ENCODE measurements at regions not wholly inside any gene's neighbourhood (a gene's known extent, or its start where the extent isn't known, plus 50 kb on each side); places are given as distances from the start of the nearest gene placed in this dataset.

DNA sequence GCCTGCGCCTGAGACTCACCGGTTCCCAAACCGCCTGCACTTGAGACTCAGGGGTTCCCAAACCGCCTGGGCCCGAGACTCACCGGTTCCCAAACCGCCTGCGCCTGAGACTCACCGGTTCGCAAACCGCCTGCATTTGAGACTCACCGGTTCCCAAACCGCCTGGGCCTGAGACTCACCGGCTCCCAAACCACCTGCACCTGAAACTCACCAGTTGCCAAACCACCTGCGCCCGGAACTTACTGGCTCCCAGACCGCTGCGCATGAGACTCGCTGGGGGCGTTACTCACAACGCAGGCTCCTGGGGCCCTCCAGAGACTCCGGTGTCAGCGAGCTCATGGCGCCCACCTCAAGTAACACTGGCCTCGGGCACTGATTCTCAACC, 90.2 kb downstream of the DACT2 start:
- Histone ChIP-seq H3K4me1 (ENCODE audit: control insufficient read depth in 1 of 2, extremely low read depth in 1 of 2, insufficient read depth in 2 of 2, low read length in 2 of 2) (no peaks in the 10 kb centered on the region), H3K9me3 (no peaks in the 10 kb centered on the region), H3K27ac (ENCODE audit: low read length) (no peak overlapping the region), H3K4me3 (ENCODE audit: control insufficient read depth in 1 of 2, extremely low read depth in 1 of 2, low read length in 1 of 2) (no peak overlapping the region), H3K27me3 (replicated peaks in 1 of 2; ENCODE audit: control insufficient read depth in 2 of 2, extremely low read depth in 1 of 2, insufficient read depth in 2 of 2, low read length in 1 of 2) (peaks cover 2 to 23% of the 10 kb centered on the region in 2 experiments), H3K36me3 (ENCODE audit: control insufficient read depth in 2 of 2, extremely low read depth in 1 of 2, insufficient read depth in 1 of 2, low read length in 1 of 2) (no peaks in the 10 kb centered on the region)
- Mint-ChIP-seq H3K36me3 (no peaks in the 10 kb centered on the region), H3K27ac (no peak overlapping the region), H3K4me3 (no peak overlapping the region), H3K9me3 (no peaks in the 10 kb centered on the region), H3K4me1 (no peaks in the 10 kb centered on the region), H3K27me3 (peaks cover 13% of the 10 kb centered on the region in 2 donors)
- ATAC-seq (replicated peaks in 1 of 4), result no peak
- POLR2A ChIA-PET, result no interaction called here
- CTCF ChIA-PET, result no interaction called here
- whole genome bisulfite sequencing (ENCODE audit: insufficient coverage), result 89% methylated on average over 25 of the region's 25 CpGs
- DNase-seq, result no peak

DNA sequence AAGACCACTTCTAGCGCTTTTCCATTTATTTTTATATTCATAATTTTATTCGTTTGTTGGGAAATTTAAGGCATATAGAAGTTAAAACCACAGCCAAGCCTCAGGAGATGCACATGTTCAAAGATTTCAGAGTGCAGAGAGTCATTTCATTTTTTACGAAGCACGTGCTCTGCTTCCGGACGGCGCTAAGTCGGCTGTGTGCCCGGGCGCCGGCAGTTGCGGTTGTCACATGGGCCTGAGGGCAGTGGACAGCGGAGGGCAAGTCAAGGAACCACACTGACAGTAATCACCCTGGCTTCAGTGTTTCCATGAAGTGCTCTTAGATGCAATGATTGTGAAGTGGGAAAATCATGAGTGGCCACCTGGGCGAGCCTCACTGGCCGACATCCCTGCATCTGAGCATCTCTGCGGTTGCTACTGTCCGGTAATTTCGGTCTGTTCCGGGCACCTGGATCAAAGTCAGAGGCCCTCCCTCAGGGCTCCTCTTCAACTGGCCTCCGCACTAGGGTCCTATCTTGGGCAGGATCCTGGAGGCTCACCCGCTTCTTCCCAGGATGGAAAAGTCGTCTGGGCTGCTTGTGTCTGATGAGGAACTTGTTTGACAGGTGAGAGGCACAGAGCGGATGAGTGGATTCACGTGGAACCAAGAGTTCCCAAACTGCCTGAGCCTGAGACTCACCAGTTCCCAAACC, 90.8 kb downstream of the DACT2 start:
- ChIA-PET CTCF (no interaction called here), POLR2A (no interaction called here)
- peaks cover 2 to 27% of the 10 kb centered on the region in 2 experiments for H3K27me3 ChIP-seq (replicated peaks in 1 of 2; ENCODE audit: control insufficient read depth in 2 of 2, extremely low read depth in 1 of 2, insufficient read depth in 2 of 2, low read length in 1 of 2)
- Mint-ChIP-seq H3K4me3 (no peak overlapping the region), H3K9me3 (no peaks in the 10 kb centered on the region), H3K27ac (no peak overlapping the region), H3K27me3 (peaks cover 13% of the 10 kb centered on the region in 2 donors), H3K36me3 (no peaks in the 10 kb centered on the region), H3K4me1 (no peaks in the 10 kb centered on the region)
- no peak overlapping the region for H3K4me3 ChIP-seq (ENCODE audit: control insufficient read depth in 1 of 2, extremely low read depth in 1 of 2, low read length in 1 of 2)
- WGBS (ENCODE audit: insufficient coverage), result 94% methylated on average over 22 of the region's 24 CpGs
- no peaks in the 10 kb centered on the region for H3K4me1 ChIP-seq (ENCODE audit: control insufficient read depth in 1 of 2, extremely low read depth in 1 of 2, insufficient read depth in 2 of 2, low read length in 2 of 2)
- H3K9me3 ChIP-seq, result no peaks in the 10 kb centered on the region
- no peaks in the 10 kb centered on the region for H3K36me3 ChIP-seq (ENCODE audit: control insufficient read depth in 2 of 2, extremely low read depth in 1 of 2, insufficient read depth in 1 of 2, low read length in 1 of 2)
- no peak for ATAC-seq (replicated peaks in 1 of 4)
- DNase-seq, result no peak
- H3K27ac ChIP-seq (ENCODE audit: low read length), result no peak overlapping the region

DNA sequence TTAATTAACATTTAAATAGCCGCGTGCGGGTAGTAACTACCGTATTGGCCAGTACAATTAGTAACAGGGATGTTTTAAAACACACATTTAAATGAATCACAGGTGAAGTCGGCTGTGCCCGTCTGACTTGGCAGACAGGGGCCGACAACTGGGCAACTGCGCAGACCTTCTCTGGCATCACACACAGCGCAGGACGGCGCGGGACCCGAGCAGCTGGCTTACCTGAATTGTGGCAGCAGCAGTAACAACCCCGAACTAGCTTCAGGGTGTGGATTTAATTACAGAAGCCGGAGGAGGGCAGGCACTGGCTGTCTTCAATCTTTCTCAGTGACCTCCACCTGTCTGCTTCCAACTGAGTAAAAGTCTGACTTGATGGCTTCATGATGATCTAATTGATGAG, 91.7 kb downstream of the DACT2 start:
- Mint-ChIP-seq H3K4me3 (no peak overlapping the region), H3K27me3 (peaks cover 13% of the 10 kb centered on the region in 2 donors), H3K9me3 (no peaks in the 10 kb centered on the region), H3K4me1 (no peaks in the 10 kb centered on the region), H3K36me3 (no peaks in the 10 kb centered on the region), H3K27ac (no peak overlapping the region)
- Histone ChIP-seq H3K9me3 (no peaks in the 10 kb centered on the region), H3K4me3 (ENCODE audit: control insufficient read depth in 1 of 2, extremely low read depth in 1 of 2, low read length in 1 of 2) (no peak overlapping the region), H3K4me1 (ENCODE audit: control insufficient read depth in 1 of 2, extremely low read depth in 1 of 2, insufficient read depth in 2 of 2, low read length in 2 of 2) (no peaks in the 10 kb centered on the region), H3K27me3 (replicated peaks in 1 of 2; ENCODE audit: control insufficient read depth in 2 of 2, extremely low read depth in 1 of 2, insufficient read depth in 2 of 2, low read length in 1 of 2) (peaks cover 2 to 28% of the 10 kb centered on the region in 2 experiments), H3K27ac (ENCODE audit: low read length) (no peak overlapping the region), H3K36me3 (ENCODE audit: control insufficient read depth in 2 of 2, extremely low read depth in 1 of 2, insufficient read depth in 1 of 2, low read length in 1 of 2) (no peaks in the 10 kb centered on the region)
- ATAC-seq (replicated peaks in 1 of 4) (no peak), DNase-seq (no peak)
- ChIA-PET CTCF (no interaction called here), POLR2A (no interaction called here)
- WGBS (ENCODE audit: insufficient coverage), result 86% methylated on average over 14 of the region's 15 CpGs

DNA sequence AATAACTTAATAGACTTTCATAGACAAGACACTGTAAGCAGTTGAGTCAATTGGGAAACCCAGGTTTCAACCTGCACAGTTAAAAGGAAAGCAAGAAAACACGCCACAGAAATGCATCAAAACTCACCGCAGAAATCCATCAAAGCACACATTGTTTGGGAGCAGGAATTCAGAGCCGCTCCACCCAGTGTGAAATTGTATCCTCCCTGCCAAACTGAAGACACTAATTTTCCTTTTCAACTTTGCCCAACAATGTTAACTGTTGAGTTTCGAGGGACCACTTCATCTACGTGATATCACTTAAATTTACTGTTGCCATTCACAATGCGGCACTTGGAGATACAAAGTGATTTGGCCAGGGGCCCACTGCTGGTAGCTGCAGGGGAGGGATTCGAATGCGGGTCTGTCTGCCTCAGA, 92.7 kb downstream of the DACT2 start:
- Histone ChIP-seq H3K9me3 (no peaks in the 10 kb centered on the region), H3K4me1 (ENCODE audit: control insufficient read depth in 1 of 2, extremely low read depth in 1 of 2, insufficient read depth in 2 of 2, low read length in 2 of 2) (no peaks in the 10 kb centered on the region), H3K36me3 (ENCODE audit: control insufficient read depth in 2 of 2, extremely low read depth in 1 of 2, insufficient read depth in 1 of 2, low read length in 1 of 2) (no peaks in the 10 kb centered on the region), H3K27ac (ENCODE audit: low read length) (no peak overlapping the region), H3K27me3 (replicated peaks in 1 of 2; ENCODE audit: control insufficient read depth in 2 of 2, extremely low read depth in 1 of 2, insufficient read depth in 2 of 2, low read length in 1 of 2) (peaks cover 2 to 28% of the 10 kb centered on the region in 2 experiments), H3K4me3 (ENCODE audit: control insufficient read depth in 1 of 2, extremely low read depth in 1 of 2, low read length in 1 of 2) (no peak overlapping the region)
- ChIA-PET POLR2A (no interaction called here), CTCF (no interaction called here)
- H3K4me3 Mint-ChIP-seq, result no peak overlapping the region
- H3K4me1 Mint-ChIP-seq, result no peaks in the 10 kb centered on the region
- H3K27ac Mint-ChIP-seq, result no peak overlapping the region
- no peaks in the 10 kb centered on the region for H3K9me3 Mint-ChIP-seq
- DNase-seq (no peak), ATAC-seq (replicated peaks in 1 of 4) (no peak)
- WGBS (ENCODE audit: insufficient coverage), result 65% methylated on average over 5 of the region's 8 CpGs
- no peaks in the 10 kb centered on the region for H3K36me3 Mint-ChIP-seq
- peaks cover 13% of the 10 kb centered on the region in 2 donors for H3K27me3 Mint-ChIP-seq

DNA sequence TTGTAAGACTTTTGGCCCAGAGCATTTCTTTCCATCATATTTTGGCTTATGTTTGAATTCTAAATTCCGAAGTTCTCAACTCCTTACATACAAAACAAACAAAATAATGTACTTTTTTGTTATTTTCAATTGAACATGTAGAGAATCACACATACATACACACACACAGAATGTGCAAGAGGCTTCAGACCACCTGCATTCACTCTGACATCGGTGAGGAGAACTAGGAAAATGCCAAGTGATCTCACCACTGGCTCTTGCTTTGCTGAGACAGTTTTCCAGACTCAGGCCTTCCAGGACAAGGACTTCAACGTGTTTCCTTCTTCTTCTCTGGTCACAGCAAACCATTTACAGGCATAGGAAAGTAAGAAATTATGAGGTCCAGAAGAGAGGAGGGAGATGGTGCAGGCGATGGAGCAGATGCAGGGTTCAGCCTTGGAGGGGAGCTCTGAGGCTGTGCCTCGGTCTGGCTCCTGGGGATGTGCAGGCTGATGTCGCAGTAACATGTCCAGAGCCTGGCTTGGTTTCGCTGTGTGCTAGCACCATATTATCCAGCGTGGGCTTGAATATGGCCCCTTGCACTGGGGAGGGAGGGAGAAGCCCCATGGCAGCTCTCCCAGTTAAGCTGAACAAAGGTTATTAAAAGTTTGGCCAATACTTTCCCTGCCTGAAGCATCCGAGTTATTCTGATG, 93.4 kb downstream of the DACT2 start:
- Mint-ChIP-seq H3K4me3 (no peak overlapping the region), H3K9me3 (no peaks in the 10 kb centered on the region), H3K27ac (no peak overlapping the region), H3K27me3 (peaks cover 12 to 13% of the 10 kb centered on the region in 2 donors), H3K4me1 (no peaks in the 10 kb centered on the region), H3K36me3 (no peaks in the 10 kb centered on the region)
- no peaks in the 10 kb centered on the region for H3K9me3 ChIP-seq
- DNase-seq (no peak), ATAC-seq (replicated peaks in 1 of 4) (no peak)
- CTCF ChIA-PET, result no interaction called here
- no peak overlapping the region for H3K27ac ChIP-seq (ENCODE audit: low read length)
- H3K4me3 ChIP-seq (ENCODE audit: control insufficient read depth in 1 of 2, extremely low read depth in 1 of 2, low read length in 1 of 2), result no peak overlapping the region
- H3K4me1 ChIP-seq (ENCODE audit: control insufficient read depth in 1 of 2, extremely low read depth in 1 of 2, insufficient read depth in 2 of 2, low read length in 2 of 2), result no peaks in the 10 kb centered on the region
- WGBS (ENCODE audit: insufficient coverage), result 81% methylated on average over 7 of the region's 9 CpGs
- POLR2A ChIA-PET, result interaction anchor here in 1 of 2 donors (0.9 kb wide), 1 partner anchor 14 kb away, joined by 4 read pairs; no protein-coding TSS in a partner anchor
- peaks cover 2 to 28% of the 10 kb centered on the region in 2 experiments for H3K27me3 ChIP-seq (replicated peaks in 1 of 2; ENCODE audit: control insufficient read depth in 2 of 2, extremely low read depth in 1 of 2, insufficient read depth in 2 of 2, low read length in 1 of 2)
- H3K36me3 ChIP-seq (ENCODE audit: control insufficient read depth in 2 of 2, extremely low read depth in 1 of 2, insufficient read depth in 1 of 2, low read length in 1 of 2), result no peaks in the 10 kb centered on the region

DNA sequence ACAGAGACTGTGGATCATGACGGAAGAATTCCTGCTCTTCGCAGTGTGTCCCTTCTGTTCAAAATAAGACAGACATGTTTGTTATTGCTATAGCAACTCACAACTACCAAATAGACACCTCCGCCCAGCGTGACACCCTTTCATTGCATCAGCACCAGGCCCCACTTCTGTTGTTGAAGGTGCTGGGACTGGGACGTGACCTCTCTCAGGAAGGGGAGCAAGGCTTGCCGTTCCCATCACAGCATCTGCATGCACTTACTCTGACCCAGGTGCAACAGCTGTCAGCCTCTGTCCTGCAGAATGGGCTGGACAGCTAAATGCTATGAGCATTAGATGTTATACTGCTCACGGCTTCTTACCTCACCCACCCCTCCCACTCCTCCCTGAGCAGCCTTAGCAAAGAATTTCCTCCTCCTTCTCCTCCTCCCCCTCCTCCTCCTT, 94.1 kb downstream of the DACT2 start:
- ChIA-PET CTCF (no interaction called here), POLR2A (interaction anchor here in 1 of 2 donors (0.9 kb wide), 1 partner anchor 14 kb away, joined by 4 read pairs; no protein-coding TSS in a partner anchor)
- no peaks in the 10 kb centered on the region for H3K9me3 Mint-ChIP-seq
- no peaks in the 10 kb centered on the region for H3K4me1 Mint-ChIP-seq
- Histone ChIP-seq H3K9me3 (no peaks in the 10 kb centered on the region), H3K4me3 (ENCODE audit: control insufficient read depth in 1 of 2, extremely low read depth in 1 of 2, low read length in 1 of 2) (no peak overlapping the region), H3K27ac (ENCODE audit: low read length) (no peak overlapping the region), H3K27me3 (replicated peaks in 1 of 2; ENCODE audit: control insufficient read depth in 2 of 2, extremely low read depth in 1 of 2, insufficient read depth in 2 of 2, low read length in 1 of 2) (peaks cover 2 to 22% of the 10 kb centered on the region in 2 experiments), H3K36me3 (ENCODE audit: control insufficient read depth in 2 of 2, extremely low read depth in 1 of 2, insufficient read depth in 1 of 2, low read length in 1 of 2) (no peaks in the 10 kb centered on the region), H3K4me1 (ENCODE audit: control insufficient read depth in 1 of 2, extremely low read depth in 1 of 2, insufficient read depth in 2 of 2, low read length in 2 of 2) (no peaks in the 10 kb centered on the region)
- no peak overlapping the region for H3K4me3 Mint-ChIP-seq
- no peak overlapping the region for H3K27ac Mint-ChIP-seq
- 43% methylated on average over 2 of the region's 7 CpGs for WGBS (ENCODE audit: insufficient coverage)
- peaks cover 6 to 8% of the 10 kb centered on the region in 2 donors for H3K27me3 Mint-ChIP-seq
- no peak for ATAC-seq (replicated peaks in 1 of 4)
- no peaks in the 10 kb centered on the region for H3K36me3 Mint-ChIP-seq
- DNase-seq, result no peak

Measured in T-cell (primary cell).